H1 (cell line): ENCODE measurements at regions not wholly inside any gene's neighbourhood (a gene's known extent, or its start where the extent isn't known, plus 50 kb on each side); places are given as distances from the start of the nearest gene placed in this dataset.

Experiments used
- CTCF ChIA-PET: fragments of 300-600 bp; sonication (Branson Sonifier 250); formaldehyde crosslinking; loops from one replicate; lab custom pipeline; 2021; ENCODE audit not compliant: partially characterized antibody; lab: Charles Lee
- POLR2A ChIA-PET: fragments of 300-600 bp; sonication (Branson Sonifier 250); formaldehyde crosslinking; loops from one replicate; lab custom pipeline; 2021; ENCODE audit warnings: inconsistent platforms; ENCODE audit not compliant: partially characterized antibody; lab: Charles Lee
- DNase-seq, 2 experiments: peaks; one replicate each; pipeline versions ENCODE4 v3.0.0 to v3.0.0-alpha.2; 2010 to 2022; ENCODE audit warnings: low spot score in 2 of 2, low read depth in 1 of 2, mixed read lengths in 1 of 2
- FAIRE-seq: peaks from 2 replicates; lab custom pipeline; 2011; peaks lifted over from hg19 to GRCh38; lab: Jason Lieb, UNC
- H2AFZ ChIP-seq: 2 replicates; pipeline ENCODE4 v1.8.1; 2012; ENCODE audit warnings: low read length, inconsistent platforms
- H2AK5ac ChIP-seq: 2 replicates; pipeline ENCODE4 v1.6.1; 2013; ENCODE audit warnings: low read depth, low read length
- H2BK120ac ChIP-seq: replicated peaks from 2 replicates; pipeline ENCODE3; 2013; ENCODE audit warnings: low read depth, low read length, inconsistent platforms
- H2BK12ac ChIP-seq: 2 replicates; pipeline ENCODE4 v1.6.1; 2013; ENCODE audit warnings: low read depth, low read length
- H2BK15ac ChIP-seq: 2 replicates; pipeline ENCODE4 v1.6.1; 2013; ENCODE audit warnings: low read length
- H2BK20ac ChIP-seq: 2 replicates; pipeline ENCODE4 v1.6.1; 2013; ENCODE audit warnings: low read length
- H2BK5ac ChIP-seq: 2 replicates; pipeline ENCODE4 v1.6.1; 2013; ENCODE audit warnings: low read depth, low read length
- H3K14ac ChIP-seq: 2 replicates; pipeline ENCODE4 v1.6.1; 2013; ENCODE audit warnings: inconsistent platforms; ENCODE audit not compliant: insufficient read length
- H3K18ac ChIP-seq: 2 replicates; pipeline ENCODE4 v1.6.1; 2013; ENCODE audit warnings: low read length; ENCODE audit errors: extremely low read depth
- H3K23ac ChIP-seq: 2 replicates; pipeline ENCODE4 v1.6.1; 2013; ENCODE audit warnings: inconsistent platforms; ENCODE audit not compliant: insufficient read length
- H3K23me2 ChIP-seq: 2 replicates; pipeline ENCODE4 v1.6.1; 2013; ENCODE audit warnings: low read depth, low read length
- H3K27ac ChIP-seq: 2 replicates; pipeline ENCODE4 v1.6.1; 2011; ENCODE audit warnings: low read depth, low read length, inconsistent platforms
- H3K27me3 ChIP-seq, 4 experiments: replicated peaks in 1 of 4; 1 replicate in 1 of 4; 2 replicates in 3 of 4; pipeline versions ENCODE4 v1.6.1 to v1.8.1; 2011 to 2013; ENCODE audit warnings: low read length in 3 of 4, mild to moderate bottlenecking in 3 of 4, inconsistent platforms in 2 of 4, mixed read lengths in 2 of 4, moderate library complexity in 1 of 4; ENCODE audit not compliant: control insufficient read depth in 3 of 4, insufficient read depth in 3 of 4; ENCODE audit errors: extremely low read depth in 1 of 4
- H3K36me3 ChIP-seq, 4 experiments: 2 replicates each; pipeline versions ENCODE4 v1.6.1 to v1.8.1; 2011 to 2013; ENCODE audit warnings: mild to moderate bottlenecking in 4 of 4, low read length in 3 of 4, moderate library complexity in 2 of 4, control low read depth in 1 of 4, inconsistent platforms in 1 of 4; ENCODE audit not compliant: insufficient read depth in 4 of 4, control insufficient read depth in 2 of 4
- H3K4ac ChIP-seq: replicated peaks from 2 replicates; pipeline ENCODE3; 2013; ENCODE audit warnings: low read length, low read depth, mixed read lengths, inconsistent platforms; ENCODE audit not compliant: insufficient read length
- H3K4me1 ChIP-seq, 4 experiments: replicated peaks in 1 of 4; 1 replicate in 1 of 4; 2 replicates in 3 of 4; pipeline versions ENCODE4 v1.6.1 to v1.8.1; 2011 to 2013; ENCODE audit warnings: low read length in 3 of 4, inconsistent platforms in 2 of 4, mixed read lengths in 1 of 4; ENCODE audit not compliant: insufficient read depth in 4 of 4, control insufficient read depth in 3 of 4
- H3K4me2 ChIP-seq, 2 experiments: 2 replicates each; pipeline versions ENCODE4 v1.6.1 to v1.8.1; 2011 to 2013; ENCODE audit warnings: low read depth in 2 of 2, low read length in 2 of 2, control low read depth in 1 of 2, inconsistent platforms in 1 of 2, mild to moderate bottlenecking in 1 of 2; ENCODE audit not compliant: insufficient read depth in 1 of 2
- H3K4me3 ChIP-seq, 4 experiments: fragments of 200-600, 300-600 bp in 1 of 4; sonication (generic), shearing (Covaris generic), sonication (Bioruptor Twin) in 1 of 4; 2 replicates each; pipeline versions ENCODE4 v1.5.1 to v1.8.1; 2011 to 2016; ENCODE audit warnings: low read length in 4 of 4, low read depth in 3 of 4, control low read depth in 2 of 4, inconsistent platforms in 2 of 4, mild to moderate bottlenecking in 2 of 4, mixed read lengths in 1 of 4, moderate library complexity in 1 of 4; ENCODE audit not compliant: insufficient read depth in 2 of 4; ENCODE audit errors: extremely low read depth in 1 of 4
- H3K56ac ChIP-seq: replicated peaks from 2 replicates; pipeline ENCODE3; 2013; ENCODE audit warnings: low read depth, mild to moderate bottlenecking, mixed read lengths, low read length, inconsistent platforms; ENCODE audit not compliant: insufficient read length
- H3K79me1 ChIP-seq: 2 replicates; pipeline ENCODE4 v1.6.1; 2013; ENCODE audit warnings: low read depth, low read length, control low read depth
- H3K79me2 ChIP-seq, 2 experiments: 2 replicates each; pipeline versions ENCODE4 v1.6.1 to v1.8.1; 2012 to 2013; ENCODE audit warnings: low read length in 2 of 2, mild to moderate bottlenecking in 2 of 2, inconsistent platforms in 1 of 2; ENCODE audit not compliant: insufficient read depth in 2 of 2, control insufficient read depth in 1 of 2
- H3K9ac ChIP-seq, 4 experiments: replicated peaks in 1 of 4; 1 replicate in 1 of 4; 2 replicates in 3 of 4; pipeline versions ENCODE4 v1.6.1 to v1.8.1; 2011 to 2013; ENCODE audit warnings: low read depth in 3 of 4, low read length in 3 of 4, control low read depth in 2 of 4, mild to moderate bottlenecking in 2 of 4, moderate library complexity in 2 of 4, inconsistent platforms in 1 of 4; ENCODE audit errors: extremely low read depth in 1 of 4
- H3K9me3 ChIP-seq, 2 experiments: 2 replicates each; pipeline versions ENCODE4 v1.6.1 to v1.8.1; 2012 to 2013; ENCODE audit warnings: mild to moderate bottlenecking in 2 of 2, moderate library complexity in 2 of 2, control low read depth in 1 of 2, inconsistent platforms in 1 of 2, low read depth in 1 of 2, low read length in 1 of 2, mixed read lengths in 1 of 2; ENCODE audit not compliant: insufficient read depth in 2 of 2
- H4K20me1 ChIP-seq, 2 experiments: replicated peaks in 1 of 2; 2 replicates each; pipeline versions ENCODE3 to v1.8.1; 2011 to 2013; ENCODE audit warnings: inconsistent platforms in 2 of 2, low read length in 2 of 2, mild to moderate bottlenecking in 1 of 2; ENCODE audit not compliant: insufficient read depth in 2 of 2, control insufficient read depth in 1 of 2
- H4K5ac ChIP-seq: 2 replicates; pipeline ENCODE4 v1.6.1; 2013; ENCODE audit warnings: low read length, low read depth, mixed read lengths, inconsistent platforms; ENCODE audit not compliant: insufficient read length
- H4K8ac ChIP-seq: 2 replicates; pipeline ENCODE4 v1.8.0; 2013; ENCODE audit warnings: mild to moderate bottlenecking, moderate library complexity, low read length, inconsistent platforms; ENCODE audit not compliant: insufficient read depth; ENCODE audit errors: extremely low read depth
- H4K91ac ChIP-seq: replicated peaks from 2 replicates; pipeline ENCODE3; 2013; ENCODE audit warnings: low read length, mixed read lengths, inconsistent platforms; ENCODE audit not compliant: insufficient read length
- ASH2L ChIP-seq: fragments of 200-600, 300-600 bp; sonication (generic); IDR thresholded peaks from one replicate; pipeline ENCODE4 v1.7.1; 2017; ENCODE audit warnings: low read length
- BACH1 ChIP-seq: IDR thresholded peaks from 2 replicates; pipeline ENCODE4 v1.6.1; 2012; ENCODE audit warnings: low read length, improper control_type of control experiment
- CBX5 ChIP-seq: fragments of 300-800, 300-1000 bp; sonication (generic); IDR thresholded peaks from 2 replicates; pipeline ENCODE4 v1.7.1; 2016; ENCODE audit warnings: antibody characterized with exemption, low read length, low read depth
- CHD2 ChIP-seq: IDR thresholded peaks from 2 replicates; pipeline ENCODE4 v1.6.1; 2012; ENCODE audit warnings: low read length, improper control_type of control experiment
- CTBP2 ChIP-seq: IDR thresholded peaks from 2 replicates; pipeline ENCODE4 v1.7.0; 2011; ENCODE audit warnings: borderline replicate concordance, mild to moderate bottlenecking, moderate library complexity, mixed read lengths, low read length; ENCODE audit not compliant: insufficient read depth, insufficient read length
- FOSL1 ChIP-seq: IDR thresholded peaks from 2 replicates; pipeline ENCODE4 v1.6.1; 2011; ENCODE audit warnings: mild to moderate bottlenecking, low read depth, low read length, moderate library complexity; ENCODE audit not compliant: insufficient read depth
- GABPA ChIP-seq: IDR thresholded peaks from 2 replicates; pipeline ENCODE4 v1.6.1; 2011; ENCODE audit warnings: mild to moderate bottlenecking, low read length, moderate library complexity, borderline replicate concordance; ENCODE audit not compliant: insufficient read depth
- GTF2F1 ChIP-seq: IDR thresholded peaks from 2 replicates; pipeline ENCODE4 v1.6.1; 2012; ENCODE audit warnings: low read depth, low read length, improper control_type of control experiment, borderline replicate concordance
- JUN ChIP-seq: IDR thresholded peaks from 2 replicates; pipeline ENCODE4 v1.6.1; 2011; ENCODE audit warnings: low read depth, mild to moderate bottlenecking, improper control_type of control experiment, low read length
- POLR2A ChIP-seq, 2 experiments: IDR thresholded peaks; 1 replicate in 1 of 2; 2 replicates in 1 of 2; pipeline ENCODE4 v1.6.1; 2011; ENCODE audit warnings: low read depth in 2 of 2, low read length in 2 of 2, mild to moderate bottlenecking in 2 of 2; ENCODE audit errors: control extremely low read depth in 1 of 2
- SIRT6 ChIP-seq: IDR thresholded peaks from one replicate; pipeline ENCODE4 v1.7.1; 2012; ENCODE audit warnings: low read length, inconsistent platforms
- TCF12 ChIP-seq: IDR thresholded peaks from 2 replicates; pipeline ENCODE4 v1.6.1; 2011; ENCODE audit warnings: low read depth, mild to moderate bottlenecking, low read length
- ZNF274 ChIP-seq: IDR thresholded peaks from 2 replicates; pipeline ENCODE4 v1.7.0; 2012; ENCODE audit warnings: low read length, borderline replicate concordance; ENCODE audit errors: extremely low read depth
- WGBS, 2 experiments: shearing (Covaris generic) in 1 of 2; methylation state at CpG; one replicate each; pipeline versions ENCODE4 v1.1.6 to v1.1.7; 2013 to 2015; ENCODE audit warnings: low lambda C conversion rate in 2 of 2, mixed read lengths in 2 of 2, inconsistent platforms in 1 of 2, low coverage in 1 of 2, missing lambda C conversion rate in 1 of 2; ENCODE audit not compliant: insufficient replicate concordance in 2 of 2, insufficient coverage in 1 of 2, insufficient read length in 1 of 2; ENCODE audit errors: extremely low coverage in 1 of 2, missing lambda C conversion rate in 1 of 2; 5-methylcytosine and 5-hydroxymethylcytosine counted together
- TF ChIP-seq, protein P1 (sequence below), 3 experiments: IDR thresholded peaks; 1 replicate in 2 of 3; 2 replicates in 1 of 3; pipeline versions ENCODE4 v1.5.1 to v1.6.1; 2011; ENCODE audit warnings: low read length in 3 of 3, mild to moderate bottlenecking in 3 of 3, inconsistent platforms in 2 of 3, low read depth in 1 of 3, moderate library complexity in 1 of 3; ENCODE audit not compliant: insufficient read depth in 1 of 3; ENCODE audit errors: control extremely low read depth in 1 of 3

DNA sequence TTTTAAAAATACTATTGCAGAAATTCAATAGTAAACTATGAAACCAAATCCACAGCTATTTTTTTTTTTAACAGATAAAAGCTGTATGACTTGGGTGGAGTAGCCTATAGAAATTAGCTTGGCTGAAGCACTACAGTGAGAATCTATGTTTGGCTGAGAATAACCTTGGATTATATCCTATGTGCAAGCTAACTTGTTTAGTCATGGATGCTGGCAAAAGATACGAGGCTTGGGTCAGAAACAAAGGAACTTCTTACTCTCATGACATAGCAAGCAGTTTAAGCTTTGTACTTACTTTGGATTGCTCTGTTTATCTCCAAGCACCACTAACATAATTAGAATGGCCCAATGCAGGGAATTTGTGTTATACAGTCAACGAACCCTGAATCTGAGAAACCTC, 119.2 kb upstream of the GRID2 start:
- Histone ChIP-seq H4K20me1 (peaks cover 0 to 1% of the 10 kb centered on the region in 2 experiments), H2BK5ac (no peak overlapping the region), H3K23me2 (no peaks in the 10 kb centered on the region), H3K4me3 (no peak overlapping the region), H3K79me1 (no peaks in the 10 kb centered on the region), H2AFZ (no peak overlapping the region), H2BK15ac (no peak overlapping the region), H3K27me3 (no peaks in the 10 kb centered on the region), H2BK20ac (no peak overlapping the region), H3K4me2 (no peak overlapping the region), H2BK120ac (no peak overlapping the region), H3K14ac (no peak overlapping the region), H2BK12ac (no peak overlapping the region), H3K56ac (no peak overlapping the region), H4K5ac (no peak overlapping the region), H3K36me3 (no peaks in the 10 kb centered on the region), H3K4ac (no peak overlapping the region), H3K9me3 (peaks cover 0 to 5% of the 10 kb centered on the region in 2 experiments; a peak in 1 of 4 replicates), H4K91ac (no peak overlapping the region), H3K18ac (no peak overlapping the region), H3K23ac (no peak overlapping the region), H4K8ac (no peak overlapping the region), H3K9ac (no peak overlapping the region), H3K4me1 (no peaks in the 10 kb centered on the region), H3K79me2 (no peaks in the 10 kb centered on the region), H3K27ac (no peak overlapping the region), H2AK5ac (no peak overlapping the region)
- ChIA-PET POLR2A (no interaction called here), CTCF (interaction anchor here (0.6 kb wide), 1 partner anchor 1618 kb away, joined by 3 read pairs; no protein-coding TSS in a partner anchor)
- FAIRE-seq (no peak), DNase-seq (no peak)
- 97% methylated on average over 2 of the region's 2 CpGs; no CpG with 5 or more reads in 1 of the 2 experiments for WGBS, 2 experiments
- TF ChIP-seq SIRT6 (no peak), GABPA (no peak), ZNF274 (no peak), ASH2L (no peak), BACH1 (no peak), JUN (no peak), FOSL1 (no peak), GTF2F1 (no peak), POLR2A (IDR thresholded peaks at IDR 0.05; ENCODE audit: control extremely low read depth in 1 of 2, low read depth in 2 of 2, low read length in 2 of 2) (no peak), TCF12 (no peak), CBX5 (no peak), CHD2 (no peak), CTBP2 (no peak)
- TF ChIP-seq, protein P1, sequence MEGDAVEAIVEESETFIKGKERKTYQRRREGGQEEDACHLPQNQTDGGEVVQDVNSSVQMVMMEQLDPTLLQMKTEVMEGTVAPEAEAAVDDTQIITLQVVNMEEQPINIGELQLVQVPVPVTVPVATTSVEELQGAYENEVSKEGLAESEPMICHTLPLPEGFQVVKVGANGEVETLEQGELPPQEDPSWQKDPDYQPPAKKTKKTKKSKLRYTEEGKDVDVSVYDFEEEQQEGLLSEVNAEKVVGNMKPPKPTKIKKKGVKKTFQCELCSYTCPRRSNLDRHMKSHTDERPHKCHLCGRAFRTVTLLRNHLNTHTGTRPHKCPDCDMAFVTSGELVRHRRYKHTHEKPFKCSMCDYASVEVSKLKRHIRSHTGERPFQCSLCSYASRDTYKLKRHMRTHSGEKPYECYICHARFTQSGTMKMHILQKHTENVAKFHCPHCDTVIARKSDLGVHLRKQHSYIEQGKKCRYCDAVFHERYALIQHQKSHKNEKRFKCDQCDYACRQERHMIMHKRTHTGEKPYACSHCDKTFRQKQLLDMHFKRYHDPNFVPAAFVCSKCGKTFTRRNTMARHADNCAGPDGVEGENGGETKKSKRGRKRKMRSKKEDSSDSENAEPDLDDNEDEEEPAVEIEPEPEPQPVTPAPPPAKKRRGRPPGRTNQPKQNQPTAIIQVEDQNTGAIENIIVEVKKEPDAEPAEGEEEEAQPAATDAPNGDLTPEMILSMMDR (IDR thresholded peaks at IDR 0.05; ENCODE audit: control extremely low read depth in 1 of 3, insufficient read depth in 1 of 3, low read depth in 1 of 3, low read length in 3 of 3): no peak
